Body of pancreas (tissue), 4 donors: ENCODE measurements at regions not wholly inside any gene's neighbourhood (a gene's known extent, or its start where the extent isn't known, plus 50 kb on each side); places are given as distances from the start of the nearest gene placed in this dataset.

Source experiments
- POLR2A ChIP-seq, 3 donors: fragments of 450-650 bp; IDR thresholded peaks; one replicate each; pipeline ENCODE4 v1.6.1; 2016; ENCODE audit warnings: antibody characterized with exemption in 3 of 3, mild to moderate bottlenecking in 2 of 3
- TF ChIP-seq, protein P1 (sequence below), 7 experiments: fragments of 450-650 bp in 4 of 7; fragments of 200-600 bp in 3 of 7; sonication (generic) in 3 of 7; IDR thresholded peaks; one replicate each; pipeline ENCODE4 v1.5.1; 2016 to 2019; ENCODE audit warnings: antibody characterized with exemption in 7 of 7

DNA sequence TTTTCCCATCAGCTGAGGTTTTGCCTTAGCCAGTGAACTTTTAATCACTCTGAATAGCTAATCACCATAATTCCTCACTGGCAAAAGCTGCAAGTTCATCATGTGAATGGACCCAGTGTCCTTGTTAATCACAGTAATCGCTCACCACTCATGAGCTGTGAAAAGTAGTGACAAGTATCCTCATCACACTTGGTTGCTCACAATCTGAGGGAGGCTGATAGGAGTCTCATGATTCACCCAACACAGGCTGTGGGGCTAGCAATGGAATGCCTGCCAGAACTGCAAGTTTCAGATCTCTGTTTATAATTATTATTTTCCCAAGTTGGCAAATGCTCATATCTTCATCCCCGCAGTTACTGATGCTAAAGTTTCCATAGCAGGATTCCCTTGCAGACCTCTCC lies 467.2 kb downstream of the KIF4B start:
- TF ChIP-seq, protein P1, sequence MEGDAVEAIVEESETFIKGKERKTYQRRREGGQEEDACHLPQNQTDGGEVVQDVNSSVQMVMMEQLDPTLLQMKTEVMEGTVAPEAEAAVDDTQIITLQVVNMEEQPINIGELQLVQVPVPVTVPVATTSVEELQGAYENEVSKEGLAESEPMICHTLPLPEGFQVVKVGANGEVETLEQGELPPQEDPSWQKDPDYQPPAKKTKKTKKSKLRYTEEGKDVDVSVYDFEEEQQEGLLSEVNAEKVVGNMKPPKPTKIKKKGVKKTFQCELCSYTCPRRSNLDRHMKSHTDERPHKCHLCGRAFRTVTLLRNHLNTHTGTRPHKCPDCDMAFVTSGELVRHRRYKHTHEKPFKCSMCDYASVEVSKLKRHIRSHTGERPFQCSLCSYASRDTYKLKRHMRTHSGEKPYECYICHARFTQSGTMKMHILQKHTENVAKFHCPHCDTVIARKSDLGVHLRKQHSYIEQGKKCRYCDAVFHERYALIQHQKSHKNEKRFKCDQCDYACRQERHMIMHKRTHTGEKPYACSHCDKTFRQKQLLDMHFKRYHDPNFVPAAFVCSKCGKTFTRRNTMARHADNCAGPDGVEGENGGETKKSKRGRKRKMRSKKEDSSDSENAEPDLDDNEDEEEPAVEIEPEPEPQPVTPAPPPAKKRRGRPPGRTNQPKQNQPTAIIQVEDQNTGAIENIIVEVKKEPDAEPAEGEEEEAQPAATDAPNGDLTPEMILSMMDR (IDR thresholded peaks at IDR 0.05), result no peak
- no peak for TF ChIP-seq POLR2A (IDR thresholded peaks at IDR 0.05)
